CD14-positive monocyte (primary cell): ENCODE measurements at regions not wholly inside any gene's neighbourhood (a gene's known extent, or its start where the extent isn't known, plus 50 kb on each side); places are given as distances from the start of the nearest gene placed in this dataset.

Experiments
- DNase-seq, 3 donors: peaks; one replicate each; pipeline ENCODE4 v3.0.0-alpha.2; 2011 to 2022
- H2AFZ ChIP-seq: 2 replicates; pipeline ENCODE4 v1.6.0; 2012; ENCODE audit warnings: mild to moderate bottlenecking, low read depth, low read length, inconsistent platforms; ENCODE audit not compliant: insufficient read depth, poor library complexity, severe bottlenecking
- H3K27ac ChIP-seq, 2 donors: 1 replicate in 1 of 2; 2 replicates in 1 of 2; pipeline ENCODE4 v1.5.1; 2012 to 2013; ENCODE audit warnings: low read length in 2 of 2, control low read depth in 1 of 2, inconsistent platforms in 1 of 2, low read depth in 1 of 2, mild to moderate bottlenecking in 1 of 2
- H3K27me3 ChIP-seq, 2 donors: one replicate each; pipeline versions ENCODE4 v1.6.0 to v1.6.1; 2011 to 2013; ENCODE audit warnings: low read length in 2 of 2; ENCODE audit not compliant: control insufficient read depth in 2 of 2, insufficient read depth in 2 of 2
- H3K36me3 ChIP-seq, 2 donors: replicated peaks in 1 of 2; 1 replicate in 1 of 2; 2 replicates in 1 of 2; pipeline versions ENCODE4 v1.5.1 to v1.6.1; 2012 to 2013; ENCODE audit warnings: low read length in 2 of 2, control low read depth in 1 of 2, inconsistent platforms in 1 of 2, mild to moderate bottlenecking in 1 of 2; ENCODE audit not compliant: insufficient read depth in 2 of 2, control insufficient read depth in 1 of 2
- H3K4me1 ChIP-seq, 2 donors: 1 replicate in 1 of 2; 2 replicates in 1 of 2; pipeline versions ENCODE4 v1.5.1 to v1.6.1; 2012 to 2013; ENCODE audit warnings: low read length in 2 of 2, control low read depth in 1 of 2, inconsistent platforms in 1 of 2, mild to moderate bottlenecking in 1 of 2, moderate library complexity in 1 of 2; ENCODE audit not compliant: insufficient read depth in 2 of 2, control insufficient read depth in 1 of 2
- H3K4me2 ChIP-seq: replicated peaks from 2 replicates; pipeline ENCODE3; 2012; ENCODE audit warnings: low read length, moderate library complexity, mild to moderate bottlenecking; ENCODE audit not compliant: poor library complexity, severe bottlenecking; ENCODE audit errors: extremely low read depth
- H3K4me3 ChIP-seq, 3 experiments: fragments of 200-600 bp in 1 of 3; sonication (generic) in 1 of 3; replicated peaks in 1 of 3; 1 replicate in 2 of 3; 2 replicates in 1 of 3; pipeline ENCODE4 v1.5.1; 2011 to 2013; ENCODE audit warnings: low read length in 3 of 3, mild to moderate bottlenecking in 3 of 3, control low read depth in 2 of 3, low read depth in 2 of 3, inconsistent platforms in 1 of 3, moderate library complexity in 1 of 3
- H3K79me2 ChIP-seq: 2 replicates; pipeline ENCODE4 v1.6.0; 2012; ENCODE audit warnings: mild to moderate bottlenecking, control low read depth, inconsistent platforms, low read length, moderate library complexity; ENCODE audit not compliant: insufficient read depth
- H3K9ac ChIP-seq: 2 replicates; pipeline ENCODE4 v1.6.0; 2017; ENCODE audit warnings: low read length, mild to moderate bottlenecking; ENCODE audit not compliant: insufficient read depth, poor library complexity, severe bottlenecking
- H3K9me3 ChIP-seq, 2 donors: replicated peaks in 1 of 2; 1 replicate in 1 of 2; 2 replicates in 1 of 2; pipeline versions ENCODE4 v1.5.1 to v1.6.1; 2012 to 2013; ENCODE audit warnings: low read length in 2 of 2, control low read depth in 1 of 2; ENCODE audit not compliant: control insufficient read depth in 1 of 2, insufficient read depth in 1 of 2
- H4K20me1 ChIP-seq: 2 replicates; pipeline ENCODE4 v1.6.0; 2012; ENCODE audit warnings: mild to moderate bottlenecking, low read length, control low read depth, moderate library complexity; ENCODE audit not compliant: insufficient read depth
- H3K27ac Mint-ChIP-seq, 7 donors: one replicate each; pipeline ENCODE4 v1.8.0; 2020; ENCODE audit warnings: mild to moderate bottlenecking in 7 of 7, mixed read lengths in 7 of 7, moderate library complexity in 6 of 7, inconsistent platforms in 2 of 7
- H3K27me3 Mint-ChIP-seq, 3 donors: one replicate each; pipeline ENCODE4 v1.8.0; 2021 to 2022; ENCODE audit warnings: low read depth in 3 of 3, mild to moderate bottlenecking in 3 of 3, mixed read lengths in 3 of 3, moderate library complexity in 3 of 3, inconsistent platforms in 1 of 3
- H3K36me3 Mint-ChIP-seq, 2 donors: one replicate each; pipeline ENCODE4 v1.8.0; 2020; ENCODE audit warnings: mixed read lengths in 2 of 2, inconsistent platforms in 1 of 2, mild to moderate bottlenecking in 1 of 2
- H3K4me1 Mint-ChIP-seq: one replicate; pipeline ENCODE4 v1.8.0; 2020; ENCODE audit warnings: mild to moderate bottlenecking, mixed read lengths
- H3K4me3 Mint-ChIP-seq, 2 donors: one replicate each; pipeline ENCODE4 v1.8.0; 2020; ENCODE audit warnings: mild to moderate bottlenecking in 2 of 2, mixed read lengths in 2 of 2, moderate library complexity in 1 of 2
- H3K9me3 Mint-ChIP-seq, 7 donors: one replicate each; pipeline ENCODE4 v1.8.0; 2020 to 2022; ENCODE audit warnings: mixed read lengths in 7 of 7, mild to moderate bottlenecking in 6 of 7, moderate library complexity in 6 of 7, inconsistent platforms in 2 of 7
- WGBS: methylation state at CpG from one replicate; pipeline ENCODE4 v1.1.5; 2013; ENCODE audit warnings: missing lambda C conversion rate; ENCODE audit not compliant: insufficient coverage; 5-methylcytosine and 5-hydroxymethylcytosine counted together
- intact Hi-C, 2 donors: fragments of 100-400 bp; cut with micrococcal nuclease; formaldehyde crosslinking; loops; one replicate each; pipeline versions ENCODE4 v1.15.0 to v1.15.1; 2023
- TF ChIP-seq, protein P1 (sequence below): fragments of 200-600 bp; IDR thresholded peaks from one replicate; pipeline ENCODE4 v1.8.0; 2022; ENCODE audit warnings: antibody characterized with exemption, mild to moderate bottlenecking

DNA sequence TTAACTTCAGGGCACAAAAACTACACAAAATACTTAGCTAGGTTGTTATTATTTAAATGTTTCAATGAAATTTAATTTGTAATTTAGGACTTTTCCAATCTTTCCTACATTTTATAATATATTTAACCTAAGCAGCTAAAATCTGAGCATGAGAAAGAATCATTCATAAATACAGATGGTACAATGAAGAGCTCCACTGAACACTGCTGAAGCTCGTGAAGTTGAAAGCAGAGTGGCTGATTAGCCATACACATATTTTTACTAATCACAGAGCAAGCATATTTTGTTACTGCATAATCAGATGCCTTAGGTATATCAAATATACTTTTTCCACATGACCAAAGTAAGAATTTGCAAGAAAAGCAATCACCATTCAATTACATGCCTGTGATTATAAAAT is 184.9 kb upstream of the ETAA1 start:
- H3K36me3 Mint-ChIP-seq, result no peaks in the 10 kb centered on the region
- Histone ChIP-seq H3K9ac (no peak overlapping the region), H3K4me2 (no peak overlapping the region), H4K20me1 (no peaks in the 10 kb centered on the region), H3K36me3 (no peaks in the 10 kb centered on the region), H3K9me3 (no peaks in the 10 kb centered on the region), H3K79me2 (no peaks in the 10 kb centered on the region), H2AFZ (no peak overlapping the region), H3K27me3 (no peaks in the 10 kb centered on the region), H3K4me1 (no peaks in the 10 kb centered on the region), H3K4me3 (no peak overlapping the region), H3K27ac (no peak overlapping the region)
- H3K4me3 Mint-ChIP-seq, result no peak overlapping the region
- intact Hi-C loops, result no loop called here
- no peak overlapping the region for H3K27ac Mint-ChIP-seq
- no peaks in the 10 kb centered on the region for H3K4me1 Mint-ChIP-seq
- TF ChIP-seq, protein P1, sequence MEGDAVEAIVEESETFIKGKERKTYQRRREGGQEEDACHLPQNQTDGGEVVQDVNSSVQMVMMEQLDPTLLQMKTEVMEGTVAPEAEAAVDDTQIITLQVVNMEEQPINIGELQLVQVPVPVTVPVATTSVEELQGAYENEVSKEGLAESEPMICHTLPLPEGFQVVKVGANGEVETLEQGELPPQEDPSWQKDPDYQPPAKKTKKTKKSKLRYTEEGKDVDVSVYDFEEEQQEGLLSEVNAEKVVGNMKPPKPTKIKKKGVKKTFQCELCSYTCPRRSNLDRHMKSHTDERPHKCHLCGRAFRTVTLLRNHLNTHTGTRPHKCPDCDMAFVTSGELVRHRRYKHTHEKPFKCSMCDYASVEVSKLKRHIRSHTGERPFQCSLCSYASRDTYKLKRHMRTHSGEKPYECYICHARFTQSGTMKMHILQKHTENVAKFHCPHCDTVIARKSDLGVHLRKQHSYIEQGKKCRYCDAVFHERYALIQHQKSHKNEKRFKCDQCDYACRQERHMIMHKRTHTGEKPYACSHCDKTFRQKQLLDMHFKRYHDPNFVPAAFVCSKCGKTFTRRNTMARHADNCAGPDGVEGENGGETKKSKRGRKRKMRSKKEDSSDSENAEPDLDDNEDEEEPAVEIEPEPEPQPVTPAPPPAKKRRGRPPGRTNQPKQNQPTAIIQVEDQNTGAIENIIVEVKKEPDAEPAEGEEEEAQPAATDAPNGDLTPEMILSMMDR, result no peak
- WGBS, result no CpG with 5 or more reads among the region's 1 CpG
- H3K27me3 Mint-ChIP-seq, result peaks cover 0 to 6% (median 0%) of the 10 kb centered on the region in 3 donors
- no peaks in the 10 kb centered on the region for H3K9me3 Mint-ChIP-seq
- no peak for DNase-seq

DNA sequence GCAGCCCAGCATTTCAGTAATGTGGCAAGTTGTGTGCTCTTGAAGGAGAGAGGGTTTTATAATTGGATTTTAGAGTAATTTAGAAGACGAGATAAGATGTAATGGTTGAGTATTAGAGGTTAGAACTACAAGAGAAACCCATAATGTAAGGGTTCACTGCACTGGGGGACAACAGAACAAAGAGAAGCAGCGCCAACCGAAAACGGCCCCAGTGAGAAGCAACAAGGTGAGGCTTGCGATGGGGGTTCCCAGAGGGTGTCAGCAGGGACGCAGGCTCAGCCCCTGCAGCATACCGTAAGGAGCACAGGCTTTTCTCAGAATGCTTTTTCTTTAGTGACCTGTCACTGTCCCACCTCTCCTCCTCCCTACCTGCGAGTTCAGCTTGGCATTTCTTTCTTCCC is 183.9 kb upstream of the ETAA1 start:
- H3K9ac ChIP-seq, result no peak overlapping the region

More for the DNA sequence above, 183.9 kb upstream of the ETAA1 start:
- H4K20me1 ChIP-seq, result no peaks in the 10 kb centered on the region
- no peak overlapping the region for H3K4me3 ChIP-seq
- intact Hi-C loops, result no loop called here
- H3K4me2 ChIP-seq, result no peak overlapping the region
- no peak for DNase-seq
- no peak overlapping the region for H2AFZ ChIP-seq
- WGBS, result 97% methylated on average over 8 of the region's 8 CpGs
- no peaks in the 10 kb centered on the region for H3K9me3 ChIP-seq
- TF ChIP-seq, protein P1, result no peak
- no peaks in the 10 kb centered on the region for H3K4me1 Mint-ChIP-seq
- no peak overlapping the region for H3K27ac ChIP-seq
- peaks cover 0 to 4% (median 2%) of the 10 kb centered on the region in 7 donors for H3K9me3 Mint-ChIP-seq
- H3K4me3 Mint-ChIP-seq, result no peak overlapping the region
- peaks cover 0 to 6% (median 0%) of the 10 kb centered on the region in 3 donors for H3K27me3 Mint-ChIP-seq
- no peaks in the 10 kb centered on the region for H3K79me2 ChIP-seq
- no peaks in the 10 kb centered on the region for H3K36me3 Mint-ChIP-seq
- H3K36me3 ChIP-seq, result no peaks in the 10 kb centered on the region
- H3K27me3 ChIP-seq, result no peaks in the 10 kb centered on the region
- no peak overlapping the region for H3K27ac Mint-ChIP-seq
- H3K4me1 ChIP-seq, result no peaks in the 10 kb centered on the region
